ENCODE measurements at regions not wholly inside any gene's neighbourhood (a gene's known extent, or its start where the extent isn't known, plus 50 kb on each side); places are given as distances from the start of the nearest gene placed in this dataset.
"Not testable (repeated sequence)": the region's sequence is repeated elsewhere in the genome, so short reads cannot be mapped to it uniquely, and the experiment has no call there.

- no peak for DNase-seq
Measured at GRCh38 chr4:110359076-110359475, 116.9 kb upstream of the ENPEP start.

- DNase-seq, result no peak
Measured at GRCh38 chr4:110357521-110357920, 118.4 kb upstream of the ENPEP start.

- DNase-seq, result no peak
Measured at GRCh38 chr4:110354460-110354859, 121.5 kb upstream of the ENPEP start.

DNA sequence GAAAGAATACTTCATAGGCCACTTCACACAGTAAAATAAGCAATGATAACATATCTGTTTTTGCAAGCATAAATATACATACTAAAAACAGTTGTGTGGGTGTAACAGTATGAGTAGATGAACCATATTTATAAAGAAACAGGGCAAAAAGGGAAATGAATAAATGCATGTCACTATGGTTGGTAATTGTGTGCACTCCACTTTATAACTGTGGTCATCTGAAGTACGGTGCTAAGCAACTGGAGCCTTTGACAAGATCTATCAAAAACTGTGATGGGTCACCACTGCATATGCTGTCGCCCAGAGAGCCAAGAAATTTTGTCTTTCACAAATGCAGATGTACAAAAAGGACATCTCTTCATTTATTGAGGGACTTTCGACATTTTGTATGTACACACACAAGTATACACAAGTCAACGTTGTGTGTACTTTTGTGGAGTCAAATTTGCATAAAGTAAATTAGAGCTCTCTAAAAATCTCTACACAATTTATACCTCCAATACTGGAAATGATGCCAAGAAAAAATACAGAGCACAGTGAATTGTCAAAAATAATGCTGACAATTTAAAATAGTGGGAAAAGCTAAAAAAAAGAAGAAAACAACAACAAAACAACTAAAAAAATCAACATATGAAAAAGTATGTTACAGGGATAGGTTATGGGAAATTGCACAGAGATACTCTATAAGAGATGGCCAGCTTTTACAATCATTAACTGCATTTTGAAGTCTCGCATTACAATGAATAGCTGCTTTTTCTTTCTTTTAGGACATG is 123.1 kb upstream of the ENPEP start:
- DNase-seq, result no peak

- DNase-seq, result no peak
Measured at GRCh38 chr4:110348711-110349383, 127.1 kb upstream of the ENPEP start.

GRCh38 chr4:110347805-110348204 is 128.2 kb upstream of the ENPEP start:
- no peak for DNase-seq

- DNase-seq, result peak; percentile 44
Measured at GRCh38 chr4:110344165-110344564, 131.8 kb upstream of the ENPEP start.

DNA sequence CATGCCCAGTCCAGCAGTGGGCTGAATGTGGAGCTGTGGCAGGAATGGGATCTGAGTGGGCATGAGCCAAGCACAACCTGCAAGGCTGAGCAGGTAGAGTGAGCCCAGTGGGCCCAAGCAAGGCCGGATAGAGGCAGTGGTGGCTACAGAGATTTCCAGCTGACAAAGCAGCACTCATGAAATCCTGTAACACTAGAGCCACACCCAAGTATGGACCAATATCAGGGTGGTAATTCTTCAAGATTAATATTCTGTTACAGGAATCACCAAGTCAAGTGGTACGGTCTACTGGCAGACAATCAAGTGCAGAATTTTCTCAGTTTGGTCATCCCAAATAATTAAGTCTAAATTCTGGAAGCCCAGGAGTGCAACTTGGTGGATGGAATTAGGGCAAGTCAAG is 132.4 kb upstream of the ENPEP start:
- no peak for DNase-seq

DNA sequence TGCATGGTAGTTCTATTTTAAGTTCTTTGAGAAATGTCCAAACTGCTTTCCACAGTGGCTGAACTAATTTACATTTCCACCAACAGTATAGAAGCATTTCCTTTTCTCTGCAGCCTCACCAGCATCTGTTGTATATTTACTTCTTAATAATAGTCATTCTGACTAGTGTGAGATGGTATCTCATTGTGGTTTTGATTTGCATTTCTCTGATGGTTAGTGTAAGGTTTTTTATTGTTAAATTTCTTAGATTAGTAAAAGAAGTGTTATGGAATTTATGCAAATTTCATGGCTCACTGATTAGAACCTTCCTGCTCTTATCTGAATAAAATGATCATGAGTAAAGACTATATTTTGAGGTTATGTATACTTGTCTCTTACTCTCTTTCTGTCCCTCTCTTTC is 134.8 kb upstream of the ENPEP start:
- DNase-seq, result not testable (repeated sequence)

DNA sequence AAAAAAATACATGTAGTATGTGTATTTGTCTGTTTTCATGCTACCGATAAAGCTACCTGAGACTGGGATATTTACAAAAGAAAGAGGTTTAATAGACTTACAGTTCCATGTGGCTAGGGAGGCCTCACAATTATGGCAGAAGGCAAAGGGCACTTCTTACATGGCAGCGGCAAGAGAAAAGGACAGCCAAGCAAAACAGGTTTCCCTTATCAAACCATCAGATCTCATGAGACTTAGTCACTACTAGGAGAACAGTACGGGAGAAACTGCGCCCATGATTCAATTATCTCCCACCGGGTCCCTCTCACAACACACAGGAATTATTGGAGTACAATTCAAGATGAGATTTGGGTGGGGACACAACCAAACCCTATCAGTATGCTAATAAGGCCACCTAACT is 137.0 kb upstream of the ELOVL6 start:
- no peak for DNase-seq

DNA sequence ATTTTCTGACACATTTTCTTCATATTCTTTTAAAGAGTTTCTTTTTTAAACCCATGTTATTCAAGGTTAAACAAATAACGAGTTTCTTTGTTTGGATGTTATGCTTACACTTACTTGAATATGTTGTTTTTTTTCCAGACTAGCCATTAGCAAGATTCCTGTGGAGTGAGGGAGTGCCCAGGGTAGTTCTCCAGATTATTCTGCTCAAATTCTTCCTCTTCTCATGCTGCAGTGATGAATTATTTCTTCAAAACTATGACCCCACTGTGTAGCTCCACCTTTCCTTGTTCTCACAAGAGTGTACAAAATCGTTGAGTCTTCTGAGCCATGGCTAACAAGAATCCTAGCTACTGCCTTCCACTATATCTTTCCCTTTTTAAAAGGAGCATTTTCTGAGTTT is 134.1 kb upstream of the ELOVL6 start:
- DNase-seq, result no peak

- DNase-seq, result not testable (repeated sequence)
Measured at GRCh38 chr4:110326426-110326825, 128.0 kb upstream of the ELOVL6 start.

GRCh38 chr4:110310795-110311194 is 112.4 kb upstream of the ELOVL6 start:
- DNase-seq, result peak; percentile 39

GRCh38 chr4:110309675-110310074 is 111.3 kb upstream of the ELOVL6 start:
- peak; percentile 17 for DNase-seq

- DNase-seq, result no peak
Measured at GRCh38 chr4:110306303-110306702, 107.9 kb upstream of the ELOVL6 start.

DNA sequence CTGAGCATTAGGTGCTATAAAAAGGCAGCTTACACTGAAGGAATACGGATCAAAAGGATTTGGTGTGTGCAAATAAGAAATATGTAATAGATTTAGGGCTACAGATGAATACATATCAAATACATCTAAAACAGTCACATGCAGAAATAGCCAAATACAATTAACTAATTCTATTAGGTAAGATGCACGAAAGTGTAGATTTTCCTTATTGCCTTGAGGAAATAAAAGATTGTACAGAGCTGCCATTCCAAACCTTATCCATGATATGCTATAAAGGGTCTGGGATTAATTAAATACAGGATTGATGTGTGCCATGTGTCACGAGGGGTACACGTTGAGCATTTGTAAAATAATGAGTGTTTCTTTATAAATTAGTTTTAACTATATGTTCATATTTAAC is 107.0 kb upstream of the ELOVL6 start:
- DNase-seq, result no peak

DNA sequence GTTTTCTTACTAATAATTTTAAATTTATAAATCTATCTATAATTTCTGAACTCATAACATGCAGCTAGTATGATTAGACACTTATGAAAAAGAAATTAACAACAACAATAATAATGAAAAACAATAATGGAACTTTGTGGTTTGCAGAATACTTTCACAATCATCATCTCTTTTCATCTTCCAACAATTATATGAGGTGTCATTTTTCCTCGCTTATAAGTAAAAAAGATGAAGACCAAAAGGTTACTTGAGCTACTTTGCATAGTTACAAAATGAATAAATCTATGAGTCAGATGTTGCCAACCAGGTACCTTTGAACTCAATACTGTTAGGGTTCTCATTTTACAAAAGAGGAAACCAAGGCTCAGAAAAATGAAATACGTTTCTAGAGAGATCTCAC is 98.5 kb upstream of the ELOVL6 start:
- no peak for DNase-seq

- DNase-seq, result no peak
Measured at GRCh38 chr4:110294165-110294564, 95.8 kb upstream of the ELOVL6 start.

- no peak for DNase-seq
Measured at GRCh38 chr4:110292994-110293744, 94.8 kb upstream of the ELOVL6 start.

DNA sequence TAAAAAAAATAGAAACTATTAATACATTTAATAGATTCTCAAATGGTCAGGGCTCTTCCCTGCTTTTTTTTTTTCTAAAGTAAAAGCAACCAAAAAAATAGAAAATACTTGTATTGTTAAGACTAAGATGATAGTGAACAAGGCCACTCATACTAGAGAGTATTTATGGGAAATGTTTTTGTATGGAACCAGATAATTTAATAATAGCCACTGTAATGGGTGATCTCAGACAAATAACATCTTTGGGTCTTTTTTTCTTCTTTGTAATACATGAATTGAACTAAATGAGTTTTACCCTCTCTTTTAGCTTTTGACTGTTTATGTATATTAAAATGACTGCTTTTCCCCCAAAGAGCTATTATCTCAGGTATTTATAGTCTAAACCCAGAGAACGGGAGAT is 92.1 kb upstream of the ELOVL6 start:
- DNase-seq, result no peak

DNA sequence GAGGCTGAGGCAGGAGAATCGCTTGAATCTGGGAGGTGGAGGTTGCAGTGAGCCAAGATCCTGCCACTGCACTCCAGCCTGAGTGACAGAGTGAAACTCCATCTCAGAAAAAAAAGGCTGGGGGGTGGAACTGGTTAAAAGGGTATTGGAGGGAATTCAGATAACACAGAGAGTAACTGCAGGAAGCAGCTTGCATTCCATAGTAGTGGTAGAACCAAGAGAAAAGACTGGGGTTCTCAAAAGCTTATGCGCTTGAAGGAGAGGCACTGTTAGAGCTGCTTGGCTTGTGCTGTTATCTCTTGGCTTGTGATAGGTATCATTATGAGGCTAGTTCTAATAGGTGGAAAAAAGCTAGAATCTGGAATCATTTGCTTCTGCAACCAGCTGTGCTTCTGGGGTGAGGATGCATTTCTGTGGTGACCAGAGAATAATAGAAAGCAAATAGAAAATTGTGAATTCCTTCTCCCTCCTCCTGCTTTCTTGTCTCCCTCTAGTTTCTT is 91.2 kb upstream of the ELOVL6 start:
- no peak for DNase-seq

GRCh38 chr4:110287130-110287529 is 88.7 kb upstream of the ELOVL6 start:
- DNase-seq, result no peak

- no peak for DNase-seq
Measured at GRCh38 chr4:110278127-110278526, 79.7 kb upstream of the ELOVL6 start.

DNA sequence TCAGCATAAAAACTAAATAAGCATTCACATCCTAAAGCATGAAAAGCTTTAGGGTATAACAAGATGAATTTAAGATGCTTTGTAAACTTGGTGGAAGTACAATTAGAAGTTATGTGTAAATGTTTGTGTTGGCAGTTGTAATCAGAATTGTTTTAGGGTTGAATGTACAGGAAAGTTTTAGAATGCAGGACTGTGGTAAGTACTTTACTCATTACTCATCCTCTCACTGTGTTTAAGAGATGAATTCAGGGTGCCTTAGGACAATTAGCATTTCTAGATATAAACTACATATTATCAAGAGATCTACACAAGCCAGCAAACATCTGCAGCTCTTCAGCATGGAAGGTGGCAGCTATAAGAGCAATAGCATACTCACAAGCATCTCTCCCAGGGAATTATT is 77.5 kb upstream of the ELOVL6 start:
- no peak for DNase-seq
